K562 (cell line): ENCODE measurements at regions not wholly inside any gene's neighbourhood (a gene's known extent, or its start where the extent isn't known, plus 50 kb on each side); places are given as distances from the start of the nearest gene placed in this dataset.

Experiments
- FOS ChIP-seq: IDR thresholded peaks from 3 replicates; pipeline ENCODE4 v1.6.1; 2011; ENCODE audit not compliant: insufficient read length; ENCODE audit errors: extremely low read depth
- FOXA1 ChIP-seq: fragments of 450-650 bp; IDR thresholded peaks from 2 replicates; pipeline ENCODE4 v1.6.1; 2016; ENCODE audit warnings: mild to moderate bottlenecking, borderline replicate concordance
- HDGF ChIP-seq: fragments of 450-650 bp; IDR thresholded peaks from 2 replicates; pipeline ENCODE4 v1.6.1; 2016
- HMG20A ChIP-seq: fragments of 450-650 bp; formaldehyde crosslinking; conservative IDR thresholded peaks from 2 replicates; pipeline ENCODE4 v1.4.0; 2020; ENCODE audit warnings: mild to moderate bottlenecking, mixed read lengths
- NUFIP1 ChIP-seq: fragments of 450-650 bp; IDR thresholded peaks from 2 replicates; pipeline ENCODE4 v1.6.1; 2018; ENCODE audit not compliant: partially characterized antibody
- RBM15 ChIP-seq: fragments of 200-400 bp; formaldehyde crosslinking; IDR thresholded peaks from 2 replicates; pipeline ENCODE4 v1.6.1; 2018; ENCODE audit warnings: mild to moderate bottlenecking, low read length, moderate library complexity; ENCODE audit not compliant: insufficient read depth
- SREBF2 ChIP-seq: sonication (generic); formaldehyde crosslinking; IDR thresholded peaks from 2 replicates; pipeline ENCODE4 v1.4.0; 2020; ENCODE audit warnings: mild to moderate bottlenecking, missing genetic modification reagents
- SUPT5H ChIP-seq: fragments of 450-650 bp; IDR thresholded peaks from 2 replicates; pipeline ENCODE4 v1.6.1; 2016
- TAF7 ChIP-seq: fragments of 450-650 bp; IDR thresholded peaks from 2 replicates; pipeline ENCODE4 v1.6.1; 2016; ENCODE audit warnings: missing genetic modification characterization, missing compliant biosample characterization
- TEAD4 ChIP-seq, 2 experiments: sonication (generic) in 1 of 2; formaldehyde crosslinking in 1 of 2; IDR thresholded peaks; 2 replicates each; pipeline versions ENCODE4 v1.6.1 to v1.8.0; 2012 to 2022; ENCODE audit warnings: borderline replicate concordance in 1 of 2, inconsistent platforms in 1 of 2, low read length in 1 of 2, mild to moderate bottlenecking in 1 of 2, missing genetic modification reagents in 1 of 2
- TGIF2 ChIP-seq: sonication (generic); formaldehyde crosslinking; IDR thresholded peaks from 2 replicates; pipeline ENCODE4 v1.8.1; 2022; ENCODE audit warnings: mild to moderate bottlenecking, missing genetic modification reagents, moderate library complexity
- TRIM24 ChIP-seq, 2 experiments: fragments of 450-650 bp; IDR thresholded peaks; 2 replicates each; pipeline ENCODE4 v1.6.1; 2016
- XRCC5 ChIP-seq: fragments of 200-400 bp; formaldehyde crosslinking; IDR thresholded peaks from 2 replicates; pipeline ENCODE4 v1.6.1; 2017; ENCODE audit warnings: low read depth, mild to moderate bottlenecking, low read length
- YBX1 ChIP-seq: fragments of 450-650 bp; IDR thresholded peaks from 2 replicates; pipeline ENCODE4 v1.7.1; 2016; ENCODE audit warnings: mild to moderate bottlenecking
- ZFP36 ChIP-seq: fragments of 150-350 bp; IDR thresholded peaks from 2 replicates; pipeline ENCODE4 v1.6.1; 2018; ENCODE audit warnings: low read length, low read depth; ENCODE audit not compliant: partially characterized antibody
- ZKSCAN8 ChIP-seq: fragments of 200-800 bp; sonication (Bioruptor generic); IDR thresholded peaks from 2 replicates; pipeline ENCODE4 v1.6.1; 2016; ENCODE audit warnings: missing genetic modification characterization, missing compliant biosample characterization
- ZNF165 ChIP-seq: fragments of 250-450 bp; sonication (Bioruptor Pico); IDR thresholded peaks from 2 replicates; pipeline ENCODE4 v1.4.0; 2020; ENCODE audit warnings: borderline replicate concordance
- ZNF3 ChIP-seq: fragments of 250-450 bp; sonication (Bioruptor Pico); IDR thresholded peaks from 2 replicates; pipeline ENCODE4 v1.5.0; 2021; ENCODE audit warnings: mild to moderate bottlenecking, moderate library complexity
- ZNF311 ChIP-seq: fragments of 250-450 bp; sonication (Bioruptor Pico); IDR thresholded peaks from 2 replicates; pipeline ENCODE4 v1.4.0; 2020; ENCODE audit warnings: mild to moderate bottlenecking, moderate library complexity
- ZNF354B ChIP-seq: fragments of 250-450 bp; sonication (Bioruptor Pico); IDR thresholded peaks from 2 replicates; pipeline ENCODE4 v1.4.0; 2020
- ZNF507 ChIP-seq: conservative IDR thresholded peaks from 2 replicates; pipeline ENCODE4 v1.6.1; 2017; ENCODE audit warnings: missing genetic modification characterization, missing compliant biosample characterization
- ZNF75A ChIP-seq: fragments of 450-650 bp; formaldehyde crosslinking; IDR thresholded peaks from 2 replicates; pipeline ENCODE4 v1.4.0; 2020; ENCODE audit warnings: mild to moderate bottlenecking
- TF ChIP-seq, protein P1 (sequence below): fragments of 150-350 bp; IDR thresholded peaks from 2 replicates; pipeline ENCODE4 v1.6.1; 2014; ENCODE audit warnings: low read depth, mild to moderate bottlenecking, low read length, borderline replicate concordance
- TF ChIP-seq, protein P2 (sequence below): fragments of 450-650 bp; formaldehyde crosslinking; IDR thresholded peaks from 2 replicates; pipeline ENCODE4 v1.4.0; 2020; ENCODE audit warnings: mild to moderate bottlenecking
- TF ChIP-seq, protein P3 (sequence below): fragments of 250-450 bp; sonication (Bioruptor Pico); IDR thresholded peaks from 2 replicates; pipeline ENCODE4 v1.8.0; 2022; ENCODE audit warnings: moderate library complexity, mild to moderate bottlenecking, inconsistent platforms
- TF ChIP-seq, protein P4 (sequence below): sonication (generic); formaldehyde crosslinking; IDR thresholded peaks from 2 replicates; pipeline ENCODE4 v1.8.0; 2022; ENCODE audit warnings: mild to moderate bottlenecking, missing genetic modification reagents, borderline replicate concordance

DNA sequence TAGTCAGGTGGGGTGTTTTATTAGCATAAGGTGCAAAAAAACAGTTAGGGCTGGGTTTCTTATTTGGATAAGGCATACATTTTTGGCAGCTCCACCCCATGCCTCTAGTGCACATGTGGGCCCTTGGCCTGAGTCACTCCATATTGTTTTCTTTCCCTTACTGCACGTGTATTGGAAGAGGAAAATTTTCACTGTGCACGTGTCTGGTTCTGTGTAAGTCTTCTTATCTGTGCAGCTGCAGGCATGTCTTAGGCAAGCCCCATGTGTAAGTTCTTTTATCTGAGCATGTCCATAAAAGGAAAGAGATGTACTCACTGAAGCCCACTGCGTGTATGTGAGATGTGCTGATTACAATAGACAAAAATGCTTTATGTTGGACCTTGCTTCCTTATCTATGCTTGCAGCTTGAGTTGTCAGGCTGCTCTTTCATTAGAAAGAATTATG, 540.3 kb upstream of the IGFBP3 start (continued):
- TF ChIP-seq, protein P1, sequence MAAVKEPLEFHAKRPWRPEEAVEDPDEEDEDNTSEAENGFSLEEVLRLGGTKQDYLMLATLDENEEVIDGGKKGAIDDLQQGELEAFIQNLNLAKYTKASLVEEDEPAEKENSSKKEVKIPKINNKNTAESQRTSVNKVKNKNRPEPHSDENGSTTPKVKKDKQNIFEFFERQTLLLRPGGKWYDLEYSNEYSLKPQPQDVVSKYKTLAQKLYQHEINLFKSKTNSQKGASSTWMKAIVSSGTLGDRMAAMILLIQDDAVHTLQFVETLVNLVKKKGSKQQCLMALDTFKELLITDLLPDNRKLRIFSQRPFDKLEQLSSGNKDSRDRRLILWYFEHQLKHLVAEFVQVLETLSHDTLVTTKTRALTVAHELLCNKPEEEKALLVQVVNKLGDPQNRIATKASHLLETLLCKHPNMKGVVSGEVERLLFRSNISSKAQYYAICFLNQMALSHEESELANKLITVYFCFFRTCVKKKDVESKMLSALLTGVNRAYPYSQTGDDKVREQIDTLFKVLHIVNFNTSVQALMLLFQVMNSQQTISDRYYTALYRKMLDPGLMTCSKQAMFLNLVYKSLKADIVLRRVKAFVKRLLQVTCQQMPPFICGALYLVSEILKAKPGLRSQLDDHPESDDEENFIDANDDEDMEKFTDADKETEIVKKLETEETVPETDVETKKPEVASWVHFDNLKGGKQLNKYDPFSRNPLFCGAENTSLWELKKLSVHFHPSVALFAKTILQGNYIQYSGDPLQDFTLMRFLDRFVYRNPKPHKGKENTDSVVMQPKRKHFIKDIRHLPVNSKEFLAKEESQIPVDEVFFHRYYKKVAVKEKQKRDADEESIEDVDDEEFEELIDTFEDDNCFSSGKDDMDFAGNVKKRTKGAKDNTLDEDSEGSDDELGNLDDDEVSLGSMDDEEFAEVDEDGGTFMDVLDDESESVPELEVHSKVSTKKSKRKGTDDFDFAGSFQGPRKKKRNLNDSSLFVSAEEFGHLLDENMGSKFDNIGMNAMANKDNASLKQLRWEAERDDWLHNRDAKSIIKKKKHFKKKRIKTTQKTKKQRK, result no peak
- TF ChIP-seq SREBF2 (CRISPR knock-in tag), result no peak
- TF ChIP-seq YBX1, result no peak
- TF ChIP-seq, protein P2, sequence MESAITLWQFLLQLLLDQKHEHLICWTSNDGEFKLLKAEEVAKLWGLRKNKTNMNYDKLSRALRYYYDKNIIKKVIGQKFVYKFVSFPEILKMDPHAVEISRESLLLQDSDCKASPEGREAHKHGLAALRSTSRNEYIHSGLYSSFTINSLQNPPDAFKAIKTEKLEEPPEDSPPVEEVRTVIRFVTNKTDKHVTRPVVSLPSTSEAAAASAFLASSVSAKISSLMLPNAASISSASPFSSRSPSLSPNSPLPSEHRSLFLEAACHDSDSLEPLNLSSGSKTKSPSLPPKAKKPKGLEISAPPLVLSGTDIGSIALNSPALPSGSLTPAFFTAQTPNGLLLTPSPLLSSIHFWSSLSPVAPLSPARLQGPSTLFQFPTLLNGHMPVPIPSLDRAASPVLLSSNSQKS, result no peak
- no peak for TF ChIP-seq HMG20A (CRISPR knock-in tag)
- no peak for TF ChIP-seq ZNF507 (tag)
- no peak for TF ChIP-seq TAF7 (tag)
- TF ChIP-seq RBM15, result no peak
- TF ChIP-seq ZNF311 (CRISPR knock-in tag), result peak; percentile 97
- no peak for TF ChIP-seq XRCC5
- TF ChIP-seq HDGF, result no peak
- TF ChIP-seq ZNF75A (CRISPR knock-in tag), result no peak
- no peak for TF ChIP-seq ZNF165
- peak; percentile 19 to 69; a peak in 3 of 4 replicates for TF ChIP-seq TRIM24 (IDR thresholded peaks at IDR 0.05)
- TF ChIP-seq ZNF354B, result no peak
- no peak for TF ChIP-seq NUFIP1
- TF ChIP-seq ZKSCAN8 (CRISPR knock-in tag), result peak; percentile 33; the same call in 1 of the 2 replicates
- TF ChIP-seq, protein P3, sequence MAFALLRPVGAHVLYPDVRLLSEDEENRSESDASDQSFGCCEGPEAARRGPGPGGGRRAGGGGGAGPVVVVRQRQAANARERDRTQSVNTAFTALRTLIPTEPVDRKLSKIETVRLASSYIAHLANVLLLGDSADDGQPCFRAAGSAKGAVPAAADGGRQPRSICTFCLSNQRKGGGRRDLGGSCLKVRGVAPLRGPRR (CRISPR knock-in tag), result no peak
- TF ChIP-seq ZNF3 (CRISPR knock-in tag), result no peak
- TF ChIP-seq FOS, result no peak
- no peak for TF ChIP-seq SUPT5H
- no peak for TF ChIP-seq FOXA1
- TF ChIP-seq TGIF2 (CRISPR knock-in tag), result no peak
- TF ChIP-seq ZFP36, result no peak
- TF ChIP-seq, protein P4, sequence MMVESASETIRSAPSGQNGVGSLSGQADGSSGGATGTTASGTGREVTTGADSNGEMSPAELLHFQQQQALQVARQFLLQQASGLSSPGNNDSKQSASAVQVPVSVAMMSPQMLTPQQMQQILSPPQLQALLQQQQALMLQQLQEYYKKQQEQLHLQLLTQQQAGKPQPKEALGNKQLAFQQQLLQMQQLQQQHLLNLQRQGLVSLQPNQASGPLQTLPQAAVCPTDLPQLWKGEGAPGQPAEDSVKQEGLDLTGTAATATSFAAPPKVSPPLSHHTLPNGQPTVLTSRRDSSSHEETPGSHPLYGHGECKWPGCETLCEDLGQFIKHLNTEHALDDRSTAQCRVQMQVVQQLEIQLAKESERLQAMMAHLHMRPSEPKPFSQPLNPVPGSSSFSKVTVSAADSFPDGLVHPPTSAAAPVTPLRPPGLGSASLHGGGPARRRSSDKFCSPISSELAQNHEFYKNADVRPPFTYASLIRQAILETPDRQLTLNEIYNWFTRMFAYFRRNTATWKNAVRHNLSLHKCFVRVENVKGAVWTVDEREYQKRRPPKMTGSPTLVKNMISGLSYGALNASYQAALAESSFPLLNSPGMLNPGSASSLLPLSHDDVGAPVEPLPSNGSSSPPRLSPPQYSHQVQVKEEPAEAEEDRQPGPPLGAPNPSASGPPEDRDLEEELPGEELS, result no peak
- peak; percentile 56 for TF ChIP-seq TEAD4 (IDR thresholded peaks at IDR 0.05; ENCODE audit: low read length)
- TF ChIP-seq TEAD4 (CRISPR knock-in tag; IDR thresholded peaks at IDR 0.05; ENCODE audit: borderline replicate concordance), result no peak
